Adrenal gland (tissue), 9 donors: ENCODE measurements at regions not wholly inside any gene's neighbourhood (a gene's known extent, or its start where the extent isn't known, plus 50 kb on each side); places are given as distances from the start of the nearest gene placed in this dataset.

Experiments
- DNase-seq, 7 donors: peaks; one replicate each; pipeline ENCODE4 v3.0.0-alpha.2; 2019 to 2020
- H3K27ac ChIP-seq, 5 donors: fragments of 200-600 bp; sonication (generic) in 4 of 5; 1 replicate in 3 of 5; 2 replicates in 2 of 5; pipeline versions ENCODE4 v1.5.1 to v1.8.0; 2016 to 2020; ENCODE audit warnings: mild to moderate bottlenecking in 1 of 5
- H3K27me3 ChIP-seq: fragments of 200-600 bp; 2 replicates; pipeline ENCODE4 v1.8.0; 2021
- H3K36me3 ChIP-seq, 2 donors: fragments of 200-600 bp; replicated peaks in 1 of 2; 1 replicate in 1 of 2; 2 replicates in 1 of 2; pipeline versions ENCODE4 v1.5.1 to v1.8.0; 2018 to 2022
- H3K4me1 ChIP-seq, 2 donors: fragments of 200-600 bp; replicated peaks in 1 of 2; 1 replicate in 1 of 2; 2 replicates in 1 of 2; pipeline versions ENCODE4 v1.5.1 to v1.8.0; 2018 to 2021
- H3K4me3 ChIP-seq, 4 donors: fragments of 200-600 bp; sonication (generic) in 3 of 4; one replicate each; pipeline ENCODE4 v1.5.1; 2016 to 2018
- H3K9me3 ChIP-seq, 3 donors: fragments of 200-600 bp; sonication (generic) in 1 of 3; replicated peaks in 1 of 3; 1 replicate in 2 of 3; 2 replicates in 1 of 3; pipeline versions ENCODE4 v1.5.1 to v1.8.0; 2016 to 2021
- POLR2A ChIP-seq, 2 donors: fragments of 450-650 bp; IDR thresholded peaks; one replicate each; pipeline ENCODE4 v1.6.1; 2017; ENCODE audit warnings: antibody characterized with exemption in 2 of 2, mild to moderate bottlenecking in 2 of 2, moderate library complexity in 1 of 2
- WGBS, 4 donors: extraction: QIAGEN DNeasy Blood & Tissue Kit in 2 of 4; methylation state at CpG; one replicate each; pipeline versions ENCODE4 v1.1.5 to v1.1.7; 2013 to 2017; 5-methylcytosine and 5-hydroxymethylcytosine counted together
- intact Hi-C, 2 donors: fragments of 100-400 bp; cut with DNase I; formaldehyde crosslinking; loops; one replicate each; pipeline versions ENCODE4 v1.14.1 to v1.15.0; 2022 to 2023
- TF ChIP-seq, protein P1 (sequence below), 6 experiments: fragments of 450-650 bp in 4 of 6; fragments of 200-600 bp in 2 of 6; sonication (generic) in 1 of 6; IDR thresholded peaks; 1 replicate in 5 of 6; 2 replicates in 1 of 6; pipeline versions ENCODE4 v1.5.1 to v1.8.0; 2016 to 2021; ENCODE audit warnings: antibody characterized with exemption in 6 of 6, mild to moderate bottlenecking in 2 of 6, moderate library complexity in 1 of 6
- donor health status: healthy with polysubstance abuse.
- donor health status: Bipolar disorder and iron deficiency.
- donor health status: DM: yes; HTN: yes; CAD: no.
- donor health status: DM: no; HTN: no; CAD: no.
- donor health status: DM: no; HTN: no; CAD: no.

DNA sequence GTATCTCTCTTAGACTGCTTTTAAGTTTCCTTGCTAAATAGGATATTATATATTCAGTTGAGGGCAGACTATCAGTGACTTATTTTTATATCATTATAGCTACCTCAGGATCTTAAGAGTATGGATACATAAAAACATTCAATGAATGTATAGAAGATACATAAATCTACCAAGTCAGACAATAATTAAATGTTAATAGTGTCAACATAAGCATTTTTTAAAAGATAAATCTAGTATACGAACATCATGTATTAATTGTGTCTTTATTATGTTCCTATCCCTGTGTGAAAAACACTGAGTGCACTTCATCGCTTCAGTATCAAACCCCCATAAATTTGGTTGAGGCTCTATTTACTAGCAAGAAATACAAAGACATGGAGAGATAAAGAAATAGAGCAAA is 242.8 kb downstream of the CRPPA start:
- DNase-seq = no peak
- 85 to 96% (median 88%) methylated on average over 2 of the region's 2 CpGs for WGBS, 4 donors
- Histone ChIP-seq H3K9me3 (no peaks in the 10 kb centered on the region), H3K27ac (no peak overlapping the region), H3K4me1 (no peaks in the 10 kb centered on the region), H3K27me3 (no peaks in the 10 kb centered on the region), H3K36me3 (no peaks in the 10 kb centered on the region), H3K4me3 (no peak overlapping the region)
- TF ChIP-seq POLR2A (IDR thresholded peaks at IDR 0.05) = no peak
- TF ChIP-seq, protein P1, sequence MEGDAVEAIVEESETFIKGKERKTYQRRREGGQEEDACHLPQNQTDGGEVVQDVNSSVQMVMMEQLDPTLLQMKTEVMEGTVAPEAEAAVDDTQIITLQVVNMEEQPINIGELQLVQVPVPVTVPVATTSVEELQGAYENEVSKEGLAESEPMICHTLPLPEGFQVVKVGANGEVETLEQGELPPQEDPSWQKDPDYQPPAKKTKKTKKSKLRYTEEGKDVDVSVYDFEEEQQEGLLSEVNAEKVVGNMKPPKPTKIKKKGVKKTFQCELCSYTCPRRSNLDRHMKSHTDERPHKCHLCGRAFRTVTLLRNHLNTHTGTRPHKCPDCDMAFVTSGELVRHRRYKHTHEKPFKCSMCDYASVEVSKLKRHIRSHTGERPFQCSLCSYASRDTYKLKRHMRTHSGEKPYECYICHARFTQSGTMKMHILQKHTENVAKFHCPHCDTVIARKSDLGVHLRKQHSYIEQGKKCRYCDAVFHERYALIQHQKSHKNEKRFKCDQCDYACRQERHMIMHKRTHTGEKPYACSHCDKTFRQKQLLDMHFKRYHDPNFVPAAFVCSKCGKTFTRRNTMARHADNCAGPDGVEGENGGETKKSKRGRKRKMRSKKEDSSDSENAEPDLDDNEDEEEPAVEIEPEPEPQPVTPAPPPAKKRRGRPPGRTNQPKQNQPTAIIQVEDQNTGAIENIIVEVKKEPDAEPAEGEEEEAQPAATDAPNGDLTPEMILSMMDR (IDR thresholded peaks at IDR 0.05) = no peak
- intact Hi-C loops = no loop called here

- no peak for DNase-seq
- no peak overlapping the region for H3K27ac ChIP-seq
- H3K36me3 ChIP-seq = no peaks in the 10 kb centered on the region
- TF ChIP-seq POLR2A (IDR thresholded peaks at IDR 0.05) = no peak
- TF ChIP-seq, protein P1 (IDR thresholded peaks at IDR 0.05) = no peak
- no peaks in the 10 kb centered on the region for H3K27me3 ChIP-seq
- intact Hi-C loops = no loop called here
- H3K4me3 ChIP-seq = no peak overlapping the region
- no peaks in the 10 kb centered on the region for H3K4me1 ChIP-seq
- no peaks in the 10 kb centered on the region for H3K9me3 ChIP-seq
- 56 to 64% (median 59%) methylated on average over 2 of the region's 2 CpGs for WGBS, 4 donors
These were observed 243.2 kb downstream of the CRPPA start for GRCh38 chr7:16178092-16178491.

DNA sequence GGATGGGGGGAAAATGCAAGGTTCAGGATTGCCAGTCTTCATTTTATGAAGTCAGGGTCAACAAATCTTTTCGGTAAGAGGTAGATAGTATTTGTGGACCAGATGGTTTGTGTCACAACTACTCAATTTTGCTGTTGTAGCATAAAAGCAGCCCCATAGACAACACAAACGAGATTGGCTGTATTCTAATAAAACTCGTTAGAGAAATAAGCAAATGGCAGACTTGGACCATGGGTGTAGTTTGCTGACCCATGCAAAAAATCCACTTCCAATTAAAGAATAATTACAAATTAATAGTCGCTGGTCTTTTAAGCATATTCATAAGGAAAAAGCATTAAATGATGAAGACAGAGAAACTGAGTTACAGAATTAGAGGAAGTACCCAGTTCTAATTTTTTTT is 247.1 kb downstream of the CRPPA start:
- Histone ChIP-seq H3K36me3 (no peaks in the 10 kb centered on the region), H3K9me3 (no peaks in the 10 kb centered on the region), H3K4me1 (no peaks in the 10 kb centered on the region), H3K4me3 (no peak overlapping the region), H3K27ac (no peak overlapping the region), H3K27me3 (no peaks in the 10 kb centered on the region)
- TF ChIP-seq POLR2A (IDR thresholded peaks at IDR 0.05) = no peak
- DNase-seq = no peak
- intact Hi-C loops = no loop called here
- 73 to 91% (median 78%) methylated on average over 4 of the region's 4 CpGs for WGBS, 4 donors

DNA sequence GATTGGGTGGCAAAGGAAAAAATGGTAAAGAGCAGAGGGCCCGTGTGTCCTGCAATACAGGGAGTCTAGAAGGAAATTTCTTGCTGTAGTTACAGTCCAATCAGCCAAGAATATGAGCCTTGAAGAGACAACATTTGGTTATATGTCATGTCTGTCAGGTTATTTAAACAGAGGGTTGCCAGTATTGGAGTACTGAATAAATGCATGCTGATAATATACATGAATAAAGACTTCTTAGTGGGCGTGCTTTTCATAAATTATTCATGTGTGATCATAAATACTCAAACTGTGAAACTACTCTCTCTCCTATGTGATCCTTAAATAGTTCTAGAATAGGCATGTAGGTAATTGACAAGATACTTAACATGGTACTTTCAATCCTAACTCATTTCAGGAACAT is 249.0 kb downstream of the CRPPA start:
- Histone ChIP-seq H3K27me3 (no peaks in the 10 kb centered on the region), H3K36me3 (no peaks in the 10 kb centered on the region), H3K27ac (no peak overlapping the region), H3K4me1 (no peaks in the 10 kb centered on the region), H3K4me3 (no peak overlapping the region), H3K9me3 (no peaks in the 10 kb centered on the region)
- no peak for DNase-seq
- WGBS, 4 donors = 90 to 98% (median 93%) methylated on average over 2 of the region's 2 CpGs
- intact Hi-C loops = no loop called here
- TF ChIP-seq, protein P1 (IDR thresholded peaks at IDR 0.05) = no peak
- TF ChIP-seq POLR2A (IDR thresholded peaks at IDR 0.05) = no peak

GRCh38 chr7:16171928-16172327 is 249.4 kb downstream of the CRPPA start:
- WGBS, 4 donors = 70 to 80% (median 71%) methylated on average over 3 of the region's 3 CpGs
- no peaks in the 10 kb centered on the region for H3K36me3 ChIP-seq
- DNase-seq = no peak

More at GRCh38 chr7:16171928-16172327, 249.4 kb downstream of the CRPPA start:
- Histone ChIP-seq H3K27me3 (no peaks in the 10 kb centered on the region), H3K4me1 (no peaks in the 10 kb centered on the region), H3K27ac (no peak overlapping the region), H3K9me3 (no peaks in the 10 kb centered on the region), H3K4me3 (no peak overlapping the region)
- no peak for TF ChIP-seq POLR2A (IDR thresholded peaks at IDR 0.05)
- TF ChIP-seq, protein P1 (IDR thresholded peaks at IDR 0.05) = no peak
- intact Hi-C loops = no loop called here
